ENCODE measurements at regions not wholly inside any gene's neighbourhood (a gene's known extent, or its start where the extent isn't known, plus 50 kb on each side); places are given as distances from the start of the nearest gene placed in this dataset.

DNA sequence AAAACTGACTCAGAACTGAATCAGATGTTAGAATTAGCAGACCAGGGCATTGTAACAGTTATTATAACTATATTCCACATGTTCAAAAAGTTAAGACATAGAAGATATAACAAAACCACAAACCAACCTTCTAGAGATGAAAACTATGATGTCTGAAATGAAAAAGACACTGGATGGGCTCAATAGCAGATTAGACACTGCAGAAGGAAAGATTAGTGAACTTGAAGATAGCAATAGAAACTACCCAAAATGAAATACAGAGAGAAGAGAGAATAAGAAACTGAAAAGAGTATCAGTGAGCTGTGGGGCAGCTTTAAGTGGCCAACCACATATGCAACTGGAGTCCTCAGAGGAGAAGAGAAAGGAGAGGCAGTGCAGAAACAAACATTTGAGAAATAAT lies 132.0 kb upstream of the ATP2B2 start:
- intact Hi-C loops (cut with micrococcal nuclease; ENCODE audit: unreplicated experiment): no loop called here
- Histone ChIP-seq H3K36me3 (ENCODE audit: insufficient read depth, low read length, poor library complexity, severe bottlenecking) (no peaks in the 10 kb centered on the region), H3K9me3 (ENCODE audit: low read depth, low read length, poor library complexity, severe bottlenecking) (no peaks in the 10 kb centered on the region), H3K27ac (ENCODE audit: low read depth, low read length, poor library complexity, severe bottlenecking) (no peak overlapping the region), H3K27me3 (replicated peaks; ENCODE audit: insufficient read depth, low read depth, low read length, poor library complexity) (peaks cover 12% of the 10 kb centered on the region), H3K4me1 (ENCODE audit: insufficient read depth, low read length, poor library complexity, severe bottlenecking) (no peaks in the 10 kb centered on the region), H3K4me3 (ENCODE audit: low read depth, low read length, poor library complexity, severe bottlenecking) (no peak overlapping the region)
- TF ChIP-seq, protein P1, sequence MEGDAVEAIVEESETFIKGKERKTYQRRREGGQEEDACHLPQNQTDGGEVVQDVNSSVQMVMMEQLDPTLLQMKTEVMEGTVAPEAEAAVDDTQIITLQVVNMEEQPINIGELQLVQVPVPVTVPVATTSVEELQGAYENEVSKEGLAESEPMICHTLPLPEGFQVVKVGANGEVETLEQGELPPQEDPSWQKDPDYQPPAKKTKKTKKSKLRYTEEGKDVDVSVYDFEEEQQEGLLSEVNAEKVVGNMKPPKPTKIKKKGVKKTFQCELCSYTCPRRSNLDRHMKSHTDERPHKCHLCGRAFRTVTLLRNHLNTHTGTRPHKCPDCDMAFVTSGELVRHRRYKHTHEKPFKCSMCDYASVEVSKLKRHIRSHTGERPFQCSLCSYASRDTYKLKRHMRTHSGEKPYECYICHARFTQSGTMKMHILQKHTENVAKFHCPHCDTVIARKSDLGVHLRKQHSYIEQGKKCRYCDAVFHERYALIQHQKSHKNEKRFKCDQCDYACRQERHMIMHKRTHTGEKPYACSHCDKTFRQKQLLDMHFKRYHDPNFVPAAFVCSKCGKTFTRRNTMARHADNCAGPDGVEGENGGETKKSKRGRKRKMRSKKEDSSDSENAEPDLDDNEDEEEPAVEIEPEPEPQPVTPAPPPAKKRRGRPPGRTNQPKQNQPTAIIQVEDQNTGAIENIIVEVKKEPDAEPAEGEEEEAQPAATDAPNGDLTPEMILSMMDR (conservative IDR thresholded peaks at IDR 0.05; ENCODE audit: low read depth, low read length): no peak
- TF ChIP-seq EZH2 (IDR thresholded peaks at IDR 0.05; ENCODE audit: borderline replicate concordance, low read depth, low read length, poor library complexity, severe bottlenecking): no peak
- BruUV-seq (replicated peaks): no TSS peak
- DNase-seq (ENCODE audit: low spot score): no peak
- CTCF ChIA-PET: no interaction called here
- POLR2A ChIA-PET (ENCODE audit: low non-redundant PET): no interaction called here

DNA sequence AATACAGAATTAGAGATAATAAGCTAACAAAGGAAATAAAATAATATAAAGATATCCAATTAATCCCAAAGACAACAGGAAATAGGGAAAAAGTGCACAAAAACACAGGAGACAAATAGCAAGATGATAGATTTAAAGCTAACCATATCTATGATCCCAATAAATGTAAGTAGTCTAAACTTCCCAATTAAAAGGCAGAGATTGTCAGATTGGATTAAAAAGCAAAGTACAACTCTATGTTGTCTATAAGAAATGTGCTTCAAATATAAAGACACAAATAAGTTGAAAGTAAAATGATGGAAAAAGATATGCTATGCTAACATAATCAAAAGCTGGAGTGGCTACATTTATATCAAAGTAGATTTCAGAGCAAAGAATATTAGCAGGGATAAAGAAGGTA lies 133.1 kb upstream of the ATP2B2 start:
- DNase-seq (ENCODE audit: low spot score): no peak
- no TSS peak for BruUV-seq (replicated peaks)
- Histone ChIP-seq H3K27ac (ENCODE audit: low read depth, low read length, poor library complexity, severe bottlenecking) (no peak overlapping the region), H3K4me1 (ENCODE audit: insufficient read depth, low read length, poor library complexity, severe bottlenecking) (no peaks in the 10 kb centered on the region), H3K4me3 (ENCODE audit: low read depth, low read length, poor library complexity, severe bottlenecking) (no peak overlapping the region), H3K36me3 (ENCODE audit: insufficient read depth, low read length, poor library complexity, severe bottlenecking) (no peaks in the 10 kb centered on the region), H3K27me3 (replicated peaks; ENCODE audit: insufficient read depth, low read depth, low read length, poor library complexity) (peaks cover 13% of the 10 kb centered on the region), H3K9me3 (ENCODE audit: low read depth, low read length, poor library complexity, severe bottlenecking) (no peaks in the 10 kb centered on the region)
- CTCF ChIA-PET: no interaction called here
- TF ChIP-seq EZH2 (IDR thresholded peaks at IDR 0.05; ENCODE audit: borderline replicate concordance, low read depth, low read length, poor library complexity, severe bottlenecking): no peak
- TF ChIP-seq, protein P1 (conservative IDR thresholded peaks at IDR 0.05; ENCODE audit: low read depth, low read length): no peak
- POLR2A ChIA-PET (ENCODE audit: low non-redundant PET): no interaction called here
- intact Hi-C loops (cut with micrococcal nuclease; ENCODE audit: unreplicated experiment): no loop called here

DNA sequence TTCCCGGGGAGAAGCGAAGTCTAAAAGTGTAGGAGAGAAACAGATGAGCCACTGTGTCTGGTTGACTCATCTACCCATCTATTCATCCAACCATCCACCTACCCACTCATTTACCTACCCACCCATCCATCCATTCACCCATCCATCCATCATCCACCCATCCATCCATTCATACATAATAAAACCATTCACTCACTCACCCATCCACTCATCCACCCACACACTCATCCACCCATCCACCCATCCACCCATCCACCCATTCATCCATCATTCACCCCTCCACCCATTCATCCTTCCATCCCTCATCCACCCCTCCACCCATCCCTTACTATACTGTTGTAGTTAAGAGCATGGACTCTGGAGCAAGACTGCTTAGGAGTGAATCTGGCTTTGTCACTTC lies 136.4 kb upstream of the ATP2B2 start:
- no TSS peak for BruUV-seq (replicated peaks)
- no peak overlapping the region for H3K4me3 ChIP-seq (ENCODE audit: low read depth, low read length, poor library complexity, severe bottlenecking)
- H3K27ac ChIP-seq (ENCODE audit: low read depth, low read length, poor library complexity, severe bottlenecking): no peak overlapping the region
- no peaks in the 10 kb centered on the region for H3K9me3 ChIP-seq (ENCODE audit: low read depth, low read length, poor library complexity, severe bottlenecking)
- no peak for TF ChIP-seq EZH2 (IDR thresholded peaks at IDR 0.05; ENCODE audit: borderline replicate concordance, low read depth, low read length, poor library complexity, severe bottlenecking)
- TF ChIP-seq, protein P1 (conservative IDR thresholded peaks at IDR 0.05; ENCODE audit: low read depth, low read length): no peak
- DNase-seq (ENCODE audit: low spot score): no peak
- intact Hi-C loops (cut with micrococcal nuclease; ENCODE audit: unreplicated experiment): no loop called here
- CTCF ChIA-PET: no interaction called here
- peaks cover 46% of the 10 kb centered on the region for H3K27me3 ChIP-seq (replicated peaks; ENCODE audit: insufficient read depth, low read depth, low read length, poor library complexity)
- no peaks in the 10 kb centered on the region for H3K4me1 ChIP-seq (ENCODE audit: insufficient read depth, low read length, poor library complexity, severe bottlenecking)
- POLR2A ChIA-PET (ENCODE audit: low non-redundant PET): no interaction called here
- no peaks in the 10 kb centered on the region for H3K36me3 ChIP-seq (ENCODE audit: insufficient read depth, low read length, poor library complexity, severe bottlenecking)

All from A673 (cell line).